ENCODE measurements at regions not wholly inside any gene's neighbourhood (a gene's known extent, or its start where the extent isn't known, plus 50 kb on each side); places are given as distances from the start of the nearest gene placed in this dataset.

DNA sequence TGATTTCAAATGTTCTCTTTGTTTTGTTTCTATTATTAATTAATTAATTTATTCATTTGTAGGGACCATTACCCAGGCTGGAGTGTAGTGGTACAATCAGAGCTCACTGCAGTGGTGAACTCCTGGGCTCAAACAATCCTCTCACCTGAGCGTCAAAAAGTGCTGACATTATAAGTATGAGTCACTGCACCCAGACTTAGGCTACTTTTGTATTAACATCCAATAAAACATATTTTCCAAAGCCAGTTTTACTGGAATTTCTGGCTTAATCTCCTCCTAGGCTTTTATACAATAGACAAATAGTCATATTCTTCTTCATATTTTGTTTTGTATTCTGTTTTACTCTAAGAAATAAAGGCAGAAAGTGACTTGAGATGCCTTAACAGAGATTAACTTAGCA lies 749.6 kb downstream of the SLC16A7 start:
- H4K20me1 ChIP-seq (ENCODE audit: insufficient read depth, low read length, poor library complexity, severe bottlenecking) = no peaks in the 10 kb centered on the region
- H3K4me2 ChIP-seq (ENCODE audit: low read depth, low read length, poor library complexity, severe bottlenecking) = no peak overlapping the region
- TF ChIP-seq EZH2phosphoT487 (IDR thresholded peaks at IDR 0.05; ENCODE audit: borderline replicate concordance) = no peak
- TF ChIP-seq, protein P1, sequence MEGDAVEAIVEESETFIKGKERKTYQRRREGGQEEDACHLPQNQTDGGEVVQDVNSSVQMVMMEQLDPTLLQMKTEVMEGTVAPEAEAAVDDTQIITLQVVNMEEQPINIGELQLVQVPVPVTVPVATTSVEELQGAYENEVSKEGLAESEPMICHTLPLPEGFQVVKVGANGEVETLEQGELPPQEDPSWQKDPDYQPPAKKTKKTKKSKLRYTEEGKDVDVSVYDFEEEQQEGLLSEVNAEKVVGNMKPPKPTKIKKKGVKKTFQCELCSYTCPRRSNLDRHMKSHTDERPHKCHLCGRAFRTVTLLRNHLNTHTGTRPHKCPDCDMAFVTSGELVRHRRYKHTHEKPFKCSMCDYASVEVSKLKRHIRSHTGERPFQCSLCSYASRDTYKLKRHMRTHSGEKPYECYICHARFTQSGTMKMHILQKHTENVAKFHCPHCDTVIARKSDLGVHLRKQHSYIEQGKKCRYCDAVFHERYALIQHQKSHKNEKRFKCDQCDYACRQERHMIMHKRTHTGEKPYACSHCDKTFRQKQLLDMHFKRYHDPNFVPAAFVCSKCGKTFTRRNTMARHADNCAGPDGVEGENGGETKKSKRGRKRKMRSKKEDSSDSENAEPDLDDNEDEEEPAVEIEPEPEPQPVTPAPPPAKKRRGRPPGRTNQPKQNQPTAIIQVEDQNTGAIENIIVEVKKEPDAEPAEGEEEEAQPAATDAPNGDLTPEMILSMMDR (conservative IDR thresholded peaks at IDR 0.05; ENCODE audit: low read length) = no peak
- H3K27me3 ChIP-seq (ENCODE audit: insufficient read depth, low read length, poor library complexity, severe bottlenecking) = no peaks in the 10 kb centered on the region
- no peaks in the 10 kb centered on the region for H3K4me1 ChIP-seq (ENCODE audit: insufficient read depth, low read length, poor library complexity, severe bottlenecking)
- no peaks in the 10 kb centered on the region for H3K36me3 ChIP-seq (ENCODE audit: insufficient read depth, low read length)
- H3K79me2 ChIP-seq (ENCODE audit: insufficient read depth, low read length) = no peaks in the 10 kb centered on the region
- no peaks in the 10 kb centered on the region for H3K9me2 ChIP-seq (replicated peaks; ENCODE audit: low read depth, low read length)
- no peaks in the 10 kb centered on the region for H3F3A ChIP-seq (ENCODE audit: low read depth)
- H3K4me3 ChIP-seq (ENCODE audit: low read length, poor library complexity, severe bottlenecking) = no peak overlapping the region
- no peak overlapping the region for H2AFZ ChIP-seq (ENCODE audit: low read length)
- H3K9me3 ChIP-seq (ENCODE audit: insufficient read depth, low read depth, low read length) = no peaks in the 10 kb centered on the region
- no peak overlapping the region for H3K9ac ChIP-seq (ENCODE audit: low read depth, low read length, poor library complexity, severe bottlenecking)

- no peak for TF ChIP-seq EZH2phosphoT487 (IDR thresholded peaks at IDR 0.05; ENCODE audit: borderline replicate concordance)
- TF ChIP-seq, protein P1 (conservative IDR thresholded peaks at IDR 0.05; ENCODE audit: low read length) = no peak
- no peaks in the 10 kb centered on the region for H3K79me2 ChIP-seq (ENCODE audit: insufficient read depth, low read length)
- H3K4me3 ChIP-seq (ENCODE audit: low read length, poor library complexity, severe bottlenecking) = no peak overlapping the region
- no peaks in the 10 kb centered on the region for H3K27me3 ChIP-seq (ENCODE audit: insufficient read depth, low read length, poor library complexity, severe bottlenecking)
- H4K20me1 ChIP-seq (ENCODE audit: insufficient read depth, low read length, poor library complexity, severe bottlenecking) = no peaks in the 10 kb centered on the region
- no peaks in the 10 kb centered on the region for H3K9me2 ChIP-seq (replicated peaks; ENCODE audit: low read depth, low read length)
- no peaks in the 10 kb centered on the region for H3F3A ChIP-seq (ENCODE audit: low read depth)
- H3K9me3 ChIP-seq (ENCODE audit: insufficient read depth, low read depth, low read length) = no peaks in the 10 kb centered on the region
- no peaks in the 10 kb centered on the region for H3K36me3 ChIP-seq (ENCODE audit: insufficient read depth, low read length)
- no peak overlapping the region for H2AFZ ChIP-seq (ENCODE audit: low read length)
- H3K4me2 ChIP-seq (ENCODE audit: low read depth, low read length, poor library complexity, severe bottlenecking) = no peak overlapping the region
- H3K9ac ChIP-seq (ENCODE audit: low read depth, low read length, poor library complexity, severe bottlenecking) = no peak overlapping the region
- no peaks in the 10 kb centered on the region for H3K4me1 ChIP-seq (ENCODE audit: insufficient read depth, low read length, poor library complexity, severe bottlenecking)
These were observed 753.6 kb downstream of the SLC16A7 start for GRCh38 chr12:60349232-60349978.

GRCh38 chr12:60387356-60387755 lies 791.5 kb downstream of the SLC16A7 start:
- no peak overlapping the region for H3K4me2 ChIP-seq (ENCODE audit: low read depth, low read length, poor library complexity, severe bottlenecking)
- TF ChIP-seq EZH2phosphoT487 (IDR thresholded peaks at IDR 0.05; ENCODE audit: borderline replicate concordance) = no peak
- TF ChIP-seq, protein P1 (conservative IDR thresholded peaks at IDR 0.05; ENCODE audit: low read length) = no peak
- H3K9ac ChIP-seq (ENCODE audit: low read depth, low read length, poor library complexity, severe bottlenecking) = no peak overlapping the region
- H3K9me2 ChIP-seq (replicated peaks; ENCODE audit: low read depth, low read length) = no peaks in the 10 kb centered on the region
- H2AFZ ChIP-seq (ENCODE audit: low read length) = no peak overlapping the region
- H3K4me3 ChIP-seq (ENCODE audit: low read length, poor library complexity, severe bottlenecking) = no peak overlapping the region
- H3F3A ChIP-seq (ENCODE audit: low read depth) = no peaks in the 10 kb centered on the region
- H3K79me2 ChIP-seq (ENCODE audit: insufficient read depth, low read length) = no peaks in the 10 kb centered on the region
- H3K27me3 ChIP-seq (ENCODE audit: insufficient read depth, low read length, poor library complexity, severe bottlenecking) = no peaks in the 10 kb centered on the region
- no peaks in the 10 kb centered on the region for H3K36me3 ChIP-seq (ENCODE audit: insufficient read depth, low read length)
- H4K20me1 ChIP-seq (ENCODE audit: insufficient read depth, low read length, poor library complexity, severe bottlenecking) = no peaks in the 10 kb centered on the region
- H3K4me1 ChIP-seq (ENCODE audit: insufficient read depth, low read length, poor library complexity, severe bottlenecking) = no peaks in the 10 kb centered on the region
- peaks cover 1% of the 10 kb centered on the region; the same call in 1 of the 2 replicates for H3K9me3 ChIP-seq (ENCODE audit: insufficient read depth, low read depth, low read length)

Measured in Loucy (cell line).